Chondrocyte (in vitro differentiated cells): ENCODE measurements at regions not wholly inside any gene's neighbourhood (a gene's known extent, or its start where the extent isn't known, plus 50 kb on each side); places are given as distances from the start of the nearest gene placed in this dataset.

ENCODE experiments used
- DNase-seq: peaks from one replicate; pipeline ENCODE4 v3.0.0; 2021; ENCODE audit warnings: mixed read lengths, low spot score
- H3K27ac Mint-ChIP-seq: one replicate; pipeline ENCODE4 v1.8.0; 2021; ENCODE audit warnings: mild to moderate bottlenecking, moderate library complexity, mixed read lengths; ENCODE audit not compliant: unreplicated experiment
- H3K27me3 Mint-ChIP-seq: 2 replicates; pipeline ENCODE4 v1.8.0; 2021; ENCODE audit warnings: low read depth, mixed read lengths
- H3K36me3 Mint-ChIP-seq: 2 replicates; pipeline ENCODE4 v1.8.0; 2021; ENCODE audit warnings: low read depth, mixed read lengths
- H3K4me1 Mint-ChIP-seq: 2 replicates; pipeline ENCODE4 v1.8.0; 2021; ENCODE audit warnings: low read depth, mild to moderate bottlenecking, mixed read lengths
- H3K4me3 Mint-ChIP-seq: one replicate; pipeline ENCODE4 v1.8.0; 2021; ENCODE audit warnings: mild to moderate bottlenecking, moderate library complexity, mixed read lengths; ENCODE audit not compliant: unreplicated experiment
- H3K9me3 Mint-ChIP-seq: 2 replicates; pipeline ENCODE4 v1.8.0; 2021; ENCODE audit warnings: low read depth, mixed read lengths
- CTCF ChIP-seq: fragments of 200-600 bp; sonication (generic); IDR thresholded peaks from 2 replicates; pipeline ENCODE4 v1.5.0; 2021; ENCODE audit warnings: antibody characterized with exemption, mild to moderate bottlenecking, moderate library complexity

DNA sequence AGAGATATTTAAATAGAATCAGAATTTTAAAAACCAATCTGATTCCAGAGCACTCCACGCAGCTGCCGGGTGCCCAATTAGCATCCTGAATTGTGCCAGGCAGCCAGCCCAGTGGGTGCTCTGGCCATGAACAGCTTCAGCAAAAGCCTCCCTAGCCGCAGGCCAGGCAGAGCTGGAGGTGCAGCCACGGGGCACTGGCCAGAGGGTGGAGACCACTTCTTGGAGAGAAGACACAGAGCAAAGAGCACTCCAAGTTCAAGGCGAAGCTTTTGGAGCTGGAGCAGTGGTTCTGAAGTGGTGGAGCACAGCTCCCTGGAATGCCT lies 475.6 kb upstream of the PROK2 start:
- no peaks in the 10 kb centered on the region for H3K9me3 Mint-ChIP-seq
- DNase-seq = no peak
- H3K4me1 Mint-ChIP-seq = peaks cover 55% of the 10 kb centered on the region
- H3K27me3 Mint-ChIP-seq = peaks cover 5% of the 10 kb centered on the region
- H3K27ac Mint-ChIP-seq = no peak overlapping the region
- no peak for TF ChIP-seq CTCF
- no peak overlapping the region for H3K4me3 Mint-ChIP-seq
- no peaks in the 10 kb centered on the region for H3K36me3 Mint-ChIP-seq

DNA sequence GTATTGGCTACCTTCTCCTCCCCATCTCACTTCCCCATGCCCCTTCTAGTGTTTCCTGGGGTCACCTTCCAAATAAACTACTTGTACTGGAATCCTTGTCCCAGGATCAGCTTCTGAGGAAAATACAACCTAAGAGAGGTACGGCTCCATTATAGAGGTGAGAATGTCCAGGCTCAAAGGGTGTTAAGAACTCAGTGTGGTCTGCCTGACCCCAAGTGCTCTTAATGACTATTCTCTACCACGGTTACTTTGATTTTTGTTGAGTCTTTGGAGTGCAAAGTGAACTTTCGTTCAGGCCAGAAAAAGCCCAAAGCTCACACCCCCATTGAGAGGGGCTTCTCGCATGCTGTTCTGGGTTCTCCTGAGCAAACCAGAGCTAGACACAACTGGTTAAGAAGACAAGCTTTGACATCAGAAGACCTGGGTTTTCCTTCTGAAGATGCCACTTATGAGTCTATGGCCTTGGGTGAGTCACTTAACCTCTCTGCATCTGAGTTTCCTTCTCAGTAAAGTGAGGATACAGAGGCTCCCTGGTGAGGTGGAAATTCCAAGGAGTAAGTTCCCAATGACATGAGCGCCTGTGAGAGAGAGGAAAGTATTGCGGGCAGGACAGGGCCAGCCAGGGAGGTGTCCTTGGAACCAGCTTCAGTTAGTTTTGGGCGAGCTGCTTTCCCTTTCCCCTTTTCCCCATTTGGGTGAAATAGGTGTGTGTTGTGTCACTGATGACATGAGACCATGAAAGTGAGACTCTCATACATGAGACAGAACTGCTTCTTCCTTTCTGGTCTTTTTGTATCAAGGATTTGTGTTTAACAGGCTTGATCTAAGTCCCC lies 475.0 kb upstream of the PROK2 start:
- Mint-ChIP-seq H3K27ac (peak overlapping the region; percentile 58), H3K4me3 (no peak overlapping the region), H3K9me3 (no peaks in the 10 kb centered on the region), H3K4me1 (peaks cover 59% of the 10 kb centered on the region), H3K27me3 (peaks cover 5% of the 10 kb centered on the region), H3K36me3 (no peaks in the 10 kb centered on the region)
- no peak for DNase-seq
- no peak for TF ChIP-seq CTCF

DNA sequence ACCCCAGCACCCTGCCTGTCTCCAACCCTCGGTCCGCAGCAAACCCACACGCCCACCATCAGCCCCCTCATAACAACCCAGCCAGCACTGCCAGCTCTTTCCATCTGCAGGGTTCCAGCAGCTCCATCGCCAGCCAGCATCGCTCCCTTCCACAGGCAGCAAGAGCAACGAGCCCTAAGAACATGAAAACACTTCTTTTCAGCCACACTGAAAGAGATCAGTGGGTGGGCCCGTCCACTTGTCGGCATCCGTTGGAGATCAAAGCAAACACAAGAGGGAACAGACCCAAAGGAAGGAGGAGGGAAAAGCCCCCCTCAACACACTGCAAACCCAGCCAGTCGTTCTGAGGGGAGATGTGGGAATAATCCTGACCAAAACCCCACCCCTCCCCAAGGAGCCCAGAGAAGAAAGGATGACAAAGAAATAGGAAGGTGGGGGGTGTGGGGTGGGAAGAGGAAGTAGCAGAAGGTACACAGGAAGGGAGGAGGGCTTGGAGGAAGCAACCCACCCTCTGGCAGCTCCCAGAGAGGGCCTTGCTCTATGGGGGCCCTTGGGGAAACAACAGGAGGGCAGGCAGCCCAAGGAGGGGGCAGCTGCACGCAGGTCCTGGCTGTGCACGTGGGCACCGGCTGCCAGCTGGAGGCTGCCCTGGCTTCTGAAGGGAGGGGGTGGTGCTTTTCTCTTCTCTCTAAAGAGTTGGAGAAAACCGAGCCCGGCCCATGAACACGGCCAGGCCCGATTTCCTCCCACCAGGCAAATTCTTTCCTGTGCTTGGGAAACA lies 473.6 kb upstream of the PROK2 start:
- H3K4me1 Mint-ChIP-seq = peaks cover 61% of the 10 kb centered on the region
- no peaks in the 10 kb centered on the region for H3K9me3 Mint-ChIP-seq
- no peak overlapping the region for H3K4me3 Mint-ChIP-seq
- no peak overlapping the region for H3K27ac Mint-ChIP-seq
- no peaks in the 10 kb centered on the region for H3K36me3 Mint-ChIP-seq
- no peak for TF ChIP-seq CTCF
- no peak for DNase-seq
- peaks cover 11% of the 10 kb centered on the region for H3K27me3 Mint-ChIP-seq

DNA sequence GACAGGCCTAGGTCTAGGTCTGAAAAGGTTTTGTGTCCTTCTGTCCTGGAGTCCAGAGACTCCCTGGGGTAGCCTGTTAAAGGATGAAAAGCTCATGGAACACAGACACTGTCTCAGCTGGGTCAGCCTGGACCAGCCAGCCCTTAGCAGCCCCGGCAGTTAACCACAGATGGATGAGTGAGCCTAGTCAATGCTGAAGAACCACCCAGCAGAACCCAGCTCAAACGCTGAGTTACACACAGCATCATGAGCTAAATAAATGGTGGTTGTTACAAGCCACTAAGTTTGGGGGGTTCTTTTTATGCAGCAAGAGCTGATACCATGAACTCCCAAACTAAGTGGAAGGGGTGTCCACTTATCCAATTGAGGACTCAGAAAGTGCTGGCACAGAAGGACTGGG lies 472.8 kb upstream of the PROK2 start:
- TF ChIP-seq CTCF = no peak
- Mint-ChIP-seq H3K9me3 (no peaks in the 10 kb centered on the region), H3K27ac (no peak overlapping the region), H3K27me3 (peaks cover 17% of the 10 kb centered on the region), H3K36me3 (no peaks in the 10 kb centered on the region), H3K4me3 (no peak overlapping the region), H3K4me1 (peaks cover 55% of the 10 kb centered on the region)
- no peak for DNase-seq

DNA sequence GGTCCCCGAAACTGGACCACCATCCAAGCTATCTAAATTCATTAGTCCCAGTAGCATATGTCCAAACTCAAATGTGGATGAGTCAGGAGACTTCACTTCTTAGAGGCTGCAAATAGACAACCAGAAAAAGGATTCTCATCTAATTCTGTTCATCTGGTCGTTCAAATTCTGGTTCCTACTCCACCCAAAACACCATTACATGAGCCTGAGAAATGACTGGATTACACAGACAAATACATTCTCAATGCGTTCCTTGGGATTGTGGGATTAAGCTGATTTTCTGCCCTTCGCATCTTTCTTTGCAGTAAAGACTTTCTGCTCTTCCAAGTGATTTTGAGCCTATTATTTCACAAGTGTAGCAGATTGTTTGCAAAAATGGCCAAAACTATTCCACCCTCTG lies 472.3 kb upstream of the PROK2 start:
- Mint-ChIP-seq H3K9me3 (no peaks in the 10 kb centered on the region), H3K27me3 (peaks cover 22% of the 10 kb centered on the region), H3K4me1 (peaks cover 49% of the 10 kb centered on the region)

More for the DNA sequence above, 472.3 kb upstream of the PROK2 start:
- Mint-ChIP-seq H3K36me3 (no peaks in the 10 kb centered on the region), H3K4me3 (no peak overlapping the region), H3K27ac (no peak overlapping the region)
- TF ChIP-seq CTCF = no peak
- DNase-seq = no peak
